Mesodermal cell (in vitro differentiated cells): ENCODE measurements at regions not wholly inside any gene's neighbourhood (a gene's known extent, or its start where the extent isn't known, plus 50 kb on each side); places are given as distances from the start of the nearest gene placed in this dataset.

Source experiments
- H3K27ac ChIP-seq: 2 replicates; pipeline ENCODE4 v1.7.0; 2013; ENCODE audit warnings: mild to moderate bottlenecking, low read depth, low read length, moderate library complexity; ENCODE audit not compliant: severe bottlenecking
- H3K36me3 ChIP-seq: 2 replicates; pipeline ENCODE4 v1.7.1; 2013; ENCODE audit warnings: mild to moderate bottlenecking, low read length, moderate library complexity; ENCODE audit not compliant: control insufficient read depth, insufficient read depth
- H3K4me1 ChIP-seq: one replicate; pipeline ENCODE4 v1.7.1; 2013; ENCODE audit warnings: mild to moderate bottlenecking, low read length; ENCODE audit not compliant: insufficient read depth, control insufficient read depth, poor library complexity, severe bottlenecking
- H3K4me3 ChIP-seq: 2 replicates; pipeline ENCODE4 v1.7.0; 2013; ENCODE audit warnings: low read length, control low read depth, mild to moderate bottlenecking; ENCODE audit not compliant: insufficient read depth, poor library complexity, severe bottlenecking; ENCODE audit errors: extremely low read depth
- H3K9me3 ChIP-seq: 2 replicates; pipeline ENCODE4 v1.7.1; 2013; ENCODE audit warnings: mild to moderate bottlenecking, low read length, moderate library complexity; ENCODE audit not compliant: control insufficient read depth
- WGBS, 2 experiments: methylation state at CpG; one replicate each; pipeline ENCODE4 v1.1.5; 2013; ENCODE audit warnings: missing lambda C conversion rate in 2 of 2; ENCODE audit not compliant: insufficient coverage in 2 of 2; 5-methylcytosine and 5-hydroxymethylcytosine counted together

- no peak overlapping the region for H3K4me3 ChIP-seq
- WGBS, 2 experiments: 78 to 83% methylated on average over 3 to 4 of the region's 6 CpGs
Measured at GRCh38 chr5:63164838-63165535, 586.4 kb downstream of the LRRC70 start.

GRCh38 chr5:63164339-63164738, 585.7 kb downstream of the LRRC70 start:
- Histone ChIP-seq H3K9me3 (no peaks in the 10 kb centered on the region), H3K4me3 (no peak overlapping the region), H3K4me1 (no peaks in the 10 kb centered on the region), H3K36me3 (no peaks in the 10 kb centered on the region), H3K27ac (no peak overlapping the region)
- WGBS, 2 experiments: 100% methylated on average over 1 of the region's 2 CpGs; no CpG with 5 or more reads in 1 of the 2 experiments

More at GRCh38 chr5:63164838-63165535, 586.4 kb downstream of the LRRC70 start:
- H3K9me3 ChIP-seq: no peaks in the 10 kb centered on the region
- H3K36me3 ChIP-seq: no peaks in the 10 kb centered on the region
- H3K4me1 ChIP-seq: no peaks in the 10 kb centered on the region
- H3K27ac ChIP-seq: no peak overlapping the region

- WGBS, 2 experiments: no CpG with 5 or more reads among the region's 2 CpGs
- Histone ChIP-seq H3K4me3 (no peak overlapping the region), H3K4me1 (no peaks in the 10 kb centered on the region), H3K27ac (no peak overlapping the region), H3K9me3 (no peaks in the 10 kb centered on the region), H3K36me3 (no peaks in the 10 kb centered on the region)
Measured at GRCh38 chr5:63155310-63155631, 576.7 kb downstream of the LRRC70 start.

- Histone ChIP-seq H3K36me3 (no peaks in the 10 kb centered on the region), H3K4me3 (no peak overlapping the region), H3K9me3 (no peaks in the 10 kb centered on the region), H3K27ac (no peak overlapping the region), H3K4me1 (no peaks in the 10 kb centered on the region)
- 77 to 87% methylated on average over 4 of the region's 10 CpGs for WGBS, 2 experiments
Measured at GRCh38 chr5:63154476-63155309, 576.1 kb downstream of the LRRC70 start.

- no peak overlapping the region for H3K27ac ChIP-seq
Measured at GRCh38 chr5:63152871-63153270, 574.3 kb downstream of the LRRC70 start.

GRCh38 chr5:63145167-63145566, 566.5 kb downstream of the LRRC70 start:
- H3K9me3 ChIP-seq: no peaks in the 10 kb centered on the region
- H3K4me3 ChIP-seq: no peak overlapping the region
- WGBS, 2 experiments: 83 to 100% methylated on average over 1 of the region's 2 CpGs
- H3K4me1 ChIP-seq: no peaks in the 10 kb centered on the region
- H3K27ac ChIP-seq: no peak overlapping the region
- H3K36me3 ChIP-seq: no peaks in the 10 kb centered on the region

More at GRCh38 chr5:63152871-63153270, 574.3 kb downstream of the LRRC70 start:
- Histone ChIP-seq H3K4me3 (no peak overlapping the region), H3K4me1 (no peaks in the 10 kb centered on the region), H3K36me3 (no peaks in the 10 kb centered on the region), H3K9me3 (no peaks in the 10 kb centered on the region)
- WGBS, 2 experiments: no CpG with 5 or more reads among the region's 1 CpG

- Histone ChIP-seq H3K4me1 (no peaks in the 10 kb centered on the region), H3K27ac (no peak overlapping the region), H3K9me3 (no peaks in the 10 kb centered on the region), H3K36me3 (no peaks in the 10 kb centered on the region), H3K4me3 (no peak overlapping the region)
Measured at GRCh38 chr5:63141591-63141990, 563.0 kb downstream of the LRRC70 start.

GRCh38 chr5:63135291-63135690, 556.7 kb downstream of the LRRC70 start:
- Histone ChIP-seq H3K36me3 (no peaks in the 10 kb centered on the region), H3K4me1 (no peaks in the 10 kb centered on the region), H3K4me3 (no peak overlapping the region), H3K27ac (no peak overlapping the region), H3K9me3 (no peaks in the 10 kb centered on the region)
- 100% methylated on average over 1 of the region's 4 CpGs; no CpG with 5 or more reads in 1 of the 2 experiments for WGBS, 2 experiments

GRCh38 chr5:63131626-63132285, 553.1 kb downstream of the LRRC70 start:
- Histone ChIP-seq H3K27ac (no peak overlapping the region), H3K4me1 (peaks cover 2% of the 10 kb centered on the region), H3K9me3 (no peaks in the 10 kb centered on the region), H3K4me3 (no peak overlapping the region), H3K36me3 (no peaks in the 10 kb centered on the region)
- 90 to 100% methylated on average over 1 of the region's 3 CpGs for WGBS, 2 experiments

- Histone ChIP-seq H3K27ac (no peak overlapping the region), H3K4me1 (peaks cover 8% of the 10 kb centered on the region)
- no CpG with 5 or more reads among the region's 1 CpG for WGBS, 2 experiments
Measured at GRCh38 chr5:63128761-63129160, 550.1 kb downstream of the LRRC70 start.

More at GRCh38 chr5:63128761-63129160, 550.1 kb downstream of the LRRC70 start:
- Histone ChIP-seq H3K36me3 (no peaks in the 10 kb centered on the region), H3K9me3 (no peaks in the 10 kb centered on the region), H3K4me3 (no peak overlapping the region)
